SK-N-SH (cell line): ENCODE measurements at regions not wholly inside any gene's neighbourhood (a gene's known extent, or its start where the extent isn't known, plus 50 kb on each side); places are given as distances from the start of the nearest gene placed in this dataset.

Source experiments
- CTCF ChIA-PET: fragments of 300-600, 350-600 bp; formaldehyde crosslinking; extraction: SDS; loops from one replicate; lab custom pipeline; 2021; lab: Yijun Ruan, JAX
- POLR2A ChIA-PET: fragments of 350-600 bp; sonication (Branson Sonifier 250); formaldehyde crosslinking; extraction: SDS; loops from one replicate; lab custom pipeline; 2020; ENCODE audit warnings: antibody characterized with exemption, inconsistent platforms; lab: Yijun Ruan, JAX
- DNase-seq: peaks from one replicate; pipeline ENCODE4 v3.0.0; 2012
- H2AFZ ChIP-seq: fragments of 200-600 bp; sonication (generic); 2 replicates; pipeline ENCODE4 v1.8.1; 2016; ENCODE audit warnings: antibody characterized with exemption, mild to moderate bottlenecking, low read depth
- H3F3A ChIP-seq: fragments of 200-600 bp; sonication (generic); replicated peaks from 2 replicates; pipeline ENCODE3; 2016; ENCODE audit warnings: antibody characterized with exemption, mild to moderate bottlenecking; ENCODE audit not compliant: insufficient read depth
- H3K27ac ChIP-seq, 2 experiments: fragments of 200-500 bp in 1 of 2; fragments of 200-600 bp in 1 of 2; sonication (Bioruptor generic) in 1 of 2; sonication (generic), shearing (Covaris generic) in 1 of 2; 2 replicates each; pipeline versions ENCODE4 v1.5.1 to v1.6.1; 2014 to 2016; ENCODE audit warnings: low read depth in 2 of 2, inconsistent platforms in 1 of 2, low read length in 1 of 2, mild to moderate bottlenecking in 1 of 2, mixed read lengths in 1 of 2
- H3K27me3 ChIP-seq: fragments of 200-600 bp; sonication (generic), shearing (Covaris generic); 2 replicates; pipeline ENCODE4 v1.6.1; 2016; ENCODE audit warnings: mixed run types; ENCODE audit not compliant: insufficient read depth
- H3K36me3 ChIP-seq, 2 experiments: fragments of 200-500 bp in 1 of 2; fragments of 200-600 bp in 1 of 2; sonication (Bioruptor generic) in 1 of 2; sonication (generic) in 1 of 2; replicated peaks in 1 of 2; 2 replicates each; pipeline versions ENCODE3 to v1.5.1; 2014 to 2016; ENCODE audit warnings: low read length in 1 of 2, mild to moderate bottlenecking in 1 of 2; ENCODE audit not compliant: insufficient read depth in 2 of 2, control insufficient read depth in 1 of 2
- H3K4me1 ChIP-seq, 2 experiments: fragments of 200-500 bp in 1 of 2; fragments of 200-600 bp in 1 of 2; sonication (Bioruptor generic) in 1 of 2; sonication (generic), shearing (Covaris generic) in 1 of 2; 2 replicates each; pipeline versions ENCODE4 v1.5.1 to v1.6.1; 2014 to 2016; ENCODE audit warnings: low read depth in 1 of 2, low read length in 1 of 2, mixed run types in 1 of 2; ENCODE audit not compliant: insufficient read depth in 2 of 2, control insufficient read depth in 1 of 2
- H3K4me2 ChIP-seq: fragments of 200-600 bp; sonication (generic), shearing (Covaris generic); 2 replicates; pipeline ENCODE4 v1.6.1; 2017; ENCODE audit warnings: mixed run types
- H3K4me3 ChIP-seq, 2 experiments: fragments of 200-500 bp in 1 of 2; fragments of 200-600 bp in 1 of 2; sonication (Bioruptor generic) in 1 of 2; sonication (generic), shearing (Covaris generic) in 1 of 2; 2 replicates each; pipeline versions ENCODE4 v1.5.1 to v1.8.1; 2014 to 2016; ENCODE audit warnings: low read depth in 2 of 2, inconsistent platforms in 1 of 2, low read length in 1 of 2, mild to moderate bottlenecking in 1 of 2, mixed read lengths in 1 of 2, moderate library complexity in 1 of 2
- H3K79me2 ChIP-seq: fragments of 200-600 bp; sonication (generic); 2 replicates; pipeline ENCODE4 v1.8.1; 2017; ENCODE audit warnings: mild to moderate bottlenecking; ENCODE audit not compliant: insufficient read depth
- H3K9ac ChIP-seq: fragments of 200-600 bp; sonication (generic); 2 replicates; pipeline ENCODE4 v1.6.1; 2017; ENCODE audit warnings: mixed run types
- H3K9me2 ChIP-seq: fragments of 200-600 bp; sonication (generic); 2 replicates; pipeline ENCODE4 v1.6.1; 2017; ENCODE audit warnings: mixed run types
- H3K9me3 ChIP-seq: fragments of 200-600 bp; sonication (generic); 2 replicates; pipeline ENCODE4 v1.6.1; 2017; ENCODE audit warnings: mixed run types, mild to moderate bottlenecking, moderate library complexity
- H4K20me1 ChIP-seq: fragments of 200-600 bp; sonication (generic); 2 replicates; pipeline ENCODE4 v1.6.1; 2017; ENCODE audit warnings: mild to moderate bottlenecking, mixed run types; ENCODE audit not compliant: insufficient read depth
- CHD2 ChIP-seq: fragments of 150-350 bp; IDR thresholded peaks from 2 replicates; pipeline ENCODE4 v1.6.1; 2018; ENCODE audit warnings: low read length; ENCODE audit not compliant: partially characterized antibody
- EZH2phosphoT487 ChIP-seq: fragments of 200-600 bp; sonication (generic); IDR thresholded peaks from 2 replicates; pipeline ENCODE4 v1.6.1; 2017; ENCODE audit warnings: low read depth, mixed run types, mild to moderate bottlenecking, antibody characterized with exemption, moderate library complexity, borderline replicate concordance
- GATA2 ChIP-seq: sonication (generic); formaldehyde crosslinking; IDR thresholded peaks from 2 replicates; pipeline ENCODE4 v1.5.0; 2020; ENCODE audit warnings: mild to moderate bottlenecking, missing genetic modification reagents
- JUND ChIP-seq: IDR thresholded peaks from 2 replicates; pipeline ENCODE4 v1.4.0; 2012
- MEF2A ChIP-seq: IDR thresholded peaks from 2 replicates; pipeline ENCODE4 v1.4.0; 2012; ENCODE audit warnings: low read depth, borderline replicate concordance
- MXI1 ChIP-seq: IDR thresholded peaks from 2 replicates; pipeline ENCODE4 v1.6.1; 2012; ENCODE audit warnings: mild to moderate bottlenecking, low read depth, low read length, improper control_type of control experiment
- POLR2AphosphoS5 ChIP-seq: IDR thresholded peaks from 2 replicates; pipeline ENCODE4 v1.6.1; 2012; ENCODE audit warnings: low read depth, low read length
- RXRA ChIP-seq: IDR thresholded peaks from 2 replicates; pipeline ENCODE4 v1.4.0; 2012; ENCODE audit warnings: low read depth, mild to moderate bottlenecking, borderline replicate concordance
- SIN3A ChIP-seq: IDR thresholded peaks from 2 replicates; pipeline ENCODE4 v1.6.1; 2012; ENCODE audit warnings: low read depth, mild to moderate bottlenecking, low read length, moderate library complexity, borderline replicate concordance
- TAF1 ChIP-seq: IDR thresholded peaks from 2 replicates; pipeline ENCODE4 v1.6.1; 2012; ENCODE audit warnings: low read depth, mild to moderate bottlenecking, low read length, moderate library complexity, borderline replicate concordance
- WGBS: methylation state at CpG from one replicate; pipeline ENCODE4 v1.1.6; 2017; ENCODE audit warnings: low lambda C conversion rate; 5-methylcytosine and 5-hydroxymethylcytosine counted together

GRCh38 chr11:80512491-80512890 is 1071.7 kb upstream of the TENM4 start:
- no peak overlapping the region for H3K4me2 ChIP-seq
- H3K36me3 ChIP-seq: no peaks in the 10 kb centered on the region
- H3K9me3 ChIP-seq: no peaks in the 10 kb centered on the region
- no peaks in the 10 kb centered on the region for H3K79me2 ChIP-seq
- H3K4me3 ChIP-seq: no peak overlapping the region
- POLR2A ChIA-PET: no interaction called here
- H2AFZ ChIP-seq: no peak overlapping the region
- H3K27ac ChIP-seq: no peak overlapping the region
- CTCF ChIA-PET: no interaction called here
- no peaks in the 10 kb centered on the region for H3K4me1 ChIP-seq
- no peaks in the 10 kb centered on the region for H3K9me2 ChIP-seq
- no peak overlapping the region for H3K9ac ChIP-seq
- H3K27me3 ChIP-seq: no peaks in the 10 kb centered on the region
- DNase-seq: no peak
- TF ChIP-seq CHD2: no peak
- no peak for TF ChIP-seq SIN3A
- TF ChIP-seq RXRA: no peak
- TF ChIP-seq EZH2phosphoT487: no peak
- no peak for TF ChIP-seq POLR2AphosphoS5
- TF ChIP-seq MEF2A: no peak
- TF ChIP-seq MXI1: no peak
- no peak for TF ChIP-seq JUND
- no peaks in the 10 kb centered on the region for H4K20me1 ChIP-seq
- H3F3A ChIP-seq: no peaks in the 10 kb centered on the region
- 29% methylated on average over 3 of the region's 3 CpGs for WGBS

GRCh38 chr11:80505771-80506170 is 1064.9 kb upstream of the TENM4 start:
- no peak overlapping the region for H3K4me3 ChIP-seq
- H3K4me1 ChIP-seq: no peaks in the 10 kb centered on the region
- H3K9me2 ChIP-seq: no peaks in the 10 kb centered on the region
- TF ChIP-seq MXI1: no peak
- no peaks in the 10 kb centered on the region for H3K36me3 ChIP-seq
- ChIA-PET POLR2A (no interaction called here), CTCF (no interaction called here)
- no peaks in the 10 kb centered on the region for H3K27me3 ChIP-seq
- 25% methylated on average over 6 of the region's 8 CpGs for WGBS
- H3K27ac ChIP-seq: no peak overlapping the region
- DNase-seq: no peak
- no peaks in the 10 kb centered on the region for H3F3A ChIP-seq
- H4K20me1 ChIP-seq: no peaks in the 10 kb centered on the region
- H3K9me3 ChIP-seq: no peaks in the 10 kb centered on the region
- no peak overlapping the region for H2AFZ ChIP-seq
- H3K79me2 ChIP-seq: no peaks in the 10 kb centered on the region
- no peak overlapping the region for H3K9ac ChIP-seq
- H3K4me2 ChIP-seq: no peak overlapping the region

- Histone ChIP-seq H3K4me1 (no peaks in the 10 kb centered on the region), H4K20me1 (no peaks in the 10 kb centered on the region), H3K4me2 (no peak overlapping the region), H3K9me3 (no peaks in the 10 kb centered on the region), H3K4me3 (no peak overlapping the region), H3K9ac (no peak overlapping the region), H3F3A (no peaks in the 10 kb centered on the region), H3K79me2 (no peaks in the 10 kb centered on the region), H3K36me3 (no peaks in the 10 kb centered on the region), H3K27ac (no peak overlapping the region), H2AFZ (no peak overlapping the region), H3K9me2 (no peaks in the 10 kb centered on the region), H3K27me3 (no peaks in the 10 kb centered on the region)
- DNase-seq: peak; percentile 7
- ChIA-PET CTCF (no interaction called here), POLR2A (no interaction called here)
- WGBS: 11% methylated on average over 1 of the region's 1 CpG
- TF ChIP-seq TAF1: no peak
- peak; percentile 62 for TF ChIP-seq GATA2 (CRISPR knock-in tag)
Measured at GRCh38 chr11:80503990-80504389, 1063.2 kb upstream of the TENM4 start.
